Loucy (cell line): ENCODE measurements at regions not wholly inside any gene's neighbourhood (a gene's known extent, or its start where the extent isn't known, plus 50 kb on each side); places are given as distances from the start of the nearest gene placed in this dataset.
"Not testable (repeated sequence)": the region's sequence is repeated elsewhere in the genome, so short reads cannot be mapped to it uniquely, and the experiment has no call there.

Experiments
- EZH2phosphoT487 ChIP-seq: fragments of 200-600 bp; IDR thresholded peaks from 2 replicates; pipeline ENCODE4 v1.6.1; 2018; ENCODE audit warnings: antibody characterized with exemption, mild to moderate bottlenecking, moderate library complexity, borderline replicate concordance
- TF ChIP-seq, protein P1 (sequence below): fragments of 200-600 bp; sonication (generic); conservative IDR thresholded peaks from 2 replicates; pipeline ENCODE4 v1.5.1; 2014; ENCODE audit warnings: mild to moderate bottlenecking, antibody characterized with exemption, low read length

DNA sequence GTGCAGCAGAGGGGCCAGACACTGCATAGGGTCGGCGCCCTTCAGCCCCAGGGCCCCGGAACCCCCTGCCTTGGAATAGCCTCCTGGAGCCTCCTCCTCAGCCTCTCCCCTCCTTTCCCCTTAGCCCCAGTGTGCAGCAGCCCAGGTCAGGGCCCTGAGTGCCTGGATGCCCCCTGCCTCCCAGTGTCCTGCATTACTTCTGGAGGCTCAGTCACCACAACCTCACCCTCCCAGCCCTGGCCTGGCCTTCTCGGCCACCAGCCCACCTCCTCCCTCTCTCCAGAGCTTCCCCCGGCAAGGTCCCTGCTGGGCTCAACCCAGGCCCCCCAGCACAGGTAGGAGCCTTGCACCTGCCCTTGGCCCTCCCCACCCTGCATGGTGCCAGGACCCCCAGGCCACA lies 100.3 kb downstream of the TMEM121 start:
- TF ChIP-seq, protein P1, sequence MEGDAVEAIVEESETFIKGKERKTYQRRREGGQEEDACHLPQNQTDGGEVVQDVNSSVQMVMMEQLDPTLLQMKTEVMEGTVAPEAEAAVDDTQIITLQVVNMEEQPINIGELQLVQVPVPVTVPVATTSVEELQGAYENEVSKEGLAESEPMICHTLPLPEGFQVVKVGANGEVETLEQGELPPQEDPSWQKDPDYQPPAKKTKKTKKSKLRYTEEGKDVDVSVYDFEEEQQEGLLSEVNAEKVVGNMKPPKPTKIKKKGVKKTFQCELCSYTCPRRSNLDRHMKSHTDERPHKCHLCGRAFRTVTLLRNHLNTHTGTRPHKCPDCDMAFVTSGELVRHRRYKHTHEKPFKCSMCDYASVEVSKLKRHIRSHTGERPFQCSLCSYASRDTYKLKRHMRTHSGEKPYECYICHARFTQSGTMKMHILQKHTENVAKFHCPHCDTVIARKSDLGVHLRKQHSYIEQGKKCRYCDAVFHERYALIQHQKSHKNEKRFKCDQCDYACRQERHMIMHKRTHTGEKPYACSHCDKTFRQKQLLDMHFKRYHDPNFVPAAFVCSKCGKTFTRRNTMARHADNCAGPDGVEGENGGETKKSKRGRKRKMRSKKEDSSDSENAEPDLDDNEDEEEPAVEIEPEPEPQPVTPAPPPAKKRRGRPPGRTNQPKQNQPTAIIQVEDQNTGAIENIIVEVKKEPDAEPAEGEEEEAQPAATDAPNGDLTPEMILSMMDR: not testable (repeated sequence)
- TF ChIP-seq EZH2phosphoT487: not testable (repeated sequence)
